A549 (cell line): ENCODE measurements at regions not wholly inside any gene's neighbourhood (a gene's known extent, or its start where the extent isn't known, plus 50 kb on each side); places are given as distances from the start of the nearest gene placed in this dataset.
"Not testable (repeated sequence)": the region's sequence is repeated elsewhere in the genome, so short reads cannot be mapped to it uniquely, and the experiment has no call there.

Experiments
- ATAC-seq, 2 experiments: fragments of 200-7000 bp in 1 of 2; fragments of >200 bp in 1 of 2; cut with Nextera tagmentation in 1 of 2; cut with Tn5 transposase in 1 of 2; 3 replicates each; pipeline versions ENCODE4 v1.8.0 to v1.9.1; 2018 to 2020; ENCODE audit warnings: mild to moderate bottlenecking in 1 of 2, moderate library complexity in 1 of 2
- CTCF ChIA-PET: fragments of 300-600 bp; sonication (Branson Sonifier 250); formaldehyde crosslinking; extraction: SDS; loops from one replicate; lab custom pipeline; 2021; ENCODE audit warnings: antibody characterized with exemption, inconsistent platforms; lab: Yijun Ruan, JAX
- POLR2A ChIA-PET: fragments of 350-600 bp; formaldehyde crosslinking; extraction: SDS; loops from one replicate; lab custom pipeline; 2021; ENCODE audit warnings: antibody characterized with exemption, inconsistent platforms; lab: Yijun Ruan, JAX
- DNase-seq, 2 experiments: peaks; one replicate each; pipeline versions ENCODE4 v3.0.0 to v3.0.0-alpha.2; 2011 to 2016; ENCODE audit warnings: low read depth in 1 of 2, low spot score in 1 of 2
- FAIRE-seq: peaks from 2 replicates; lab custom pipeline; 2011; peaks lifted over from hg19 to GRCh38; lab: Jason Lieb, UNC
- H3K27ac ChIP-seq, 2 experiments: fragments of >200 bp; sonication (Bioruptor Twin); formaldehyde crosslinking; 3 replicates each; pipeline ENCODE4 v1.5.1; 2016 to 2017
- H3K4me1 ChIP-seq: fragments of >200 bp; sonication (Bioruptor Twin); formaldehyde crosslinking; 3 replicates; pipeline ENCODE4 v1.6.1; 2016
- H3K4me2 ChIP-seq: fragments of >200 bp; sonication (Bioruptor Twin); formaldehyde crosslinking; 3 replicates; pipeline ENCODE4 v1.6.1; 2016
- H3K4me3 ChIP-seq: fragments of >200 bp; sonication (Bioruptor Twin); formaldehyde crosslinking; 3 replicates; pipeline ENCODE4 v1.5.1; 2016
- H3K9me3 ChIP-seq: fragments of >200 bp; sonication (Bioruptor Twin); formaldehyde crosslinking; 3 replicates; pipeline ENCODE4 v1.6.1; 2016
- CBX2 ChIP-seq: fragments of 200-600 bp; sonication (generic); IDR thresholded peaks from 2 replicates; pipeline ENCODE4 v1.6.1; 2016; ENCODE audit warnings: low read depth, mild to moderate bottlenecking, borderline replicate concordance
- CHD4 ChIP-seq: fragments of 200-600 bp; sonication (generic); IDR thresholded peaks from 2 replicates; pipeline ENCODE4 v1.6.1; 2016; ENCODE audit warnings: antibody characterized with exemption, mild to moderate bottlenecking, borderline replicate concordance
- EHF ChIP-seq: fragments of 250-450 bp; sonication (Bioruptor Pico); IDR thresholded peaks from 2 replicates; pipeline ENCODE4 v1.5.0; 2020; ENCODE audit warnings: mild to moderate bottlenecking
- EHMT2 ChIP-seq: fragments of 200-600 bp; sonication (generic); IDR thresholded peaks from 2 replicates; pipeline ENCODE4 v1.6.1; 2016; ENCODE audit warnings: antibody characterized with exemption, low read depth, mild to moderate bottlenecking, moderate library complexity
- ESRRA ChIP-seq: fragments of 150-350 bp; IDR thresholded peaks from 2 replicates; pipeline ENCODE4 v1.6.1; 2014; ENCODE audit warnings: mild to moderate bottlenecking, low read length, borderline replicate concordance
- FOSB ChIP-seq: fragments of 250-450 bp; sonication (Bioruptor Pico); IDR thresholded peaks from 2 replicates; pipeline ENCODE4 v1.5.0; 2020; ENCODE audit warnings: mild to moderate bottlenecking, moderate library complexity
- FOSL2 ChIP-seq, 2 experiments: fragments of 450-650 bp in 1 of 2; fragments of >200 bp in 1 of 2; sonication (Bioruptor Twin) in 1 of 2; formaldehyde crosslinking; IDR thresholded peaks; 2 replicates each; pipeline versions ENCODE4 v1.5.0 to v1.6.1; 2016 to 2020; ENCODE audit warnings: mild to moderate bottlenecking in 1 of 2, moderate library complexity in 1 of 2
- FOXS1 ChIP-seq: fragments of 250-450 bp; sonication (Bioruptor Pico); IDR thresholded peaks from 2 replicates; pipeline ENCODE4 v1.5.0; 2020; ENCODE audit warnings: mild to moderate bottlenecking, moderate library complexity
- GATA3 ChIP-seq: IDR thresholded peaks from 2 replicates; pipeline ENCODE4 v1.6.1; 2012; ENCODE audit warnings: borderline replicate concordance
- HOXB5 ChIP-seq: fragments of 250-450 bp; sonication (Bioruptor Pico); IDR thresholded peaks from 2 replicates; pipeline ENCODE4 v1.5.0; 2020; ENCODE audit warnings: mild to moderate bottlenecking, moderate library complexity
- JUNB ChIP-seq: fragments of >200 bp; sonication (Bioruptor Twin); formaldehyde crosslinking; IDR thresholded peaks from 2 replicates; pipeline ENCODE4 v1.6.1; 2016
- KDM5A ChIP-seq: fragments of 200-600 bp; sonication (generic); IDR thresholded peaks from 2 replicates; pipeline ENCODE4 v1.6.1; 2016; ENCODE audit warnings: antibody characterized with exemption, mild to moderate bottlenecking
- MAZ ChIP-seq: fragments of 150-350 bp; IDR thresholded peaks from 2 replicates; pipeline ENCODE4 v1.6.1; 2014; ENCODE audit warnings: antibody characterized with exemption, low read depth, low read length, borderline replicate concordance
- MYC ChIP-seq: IDR thresholded peaks from 2 replicates; pipeline ENCODE4 v1.6.1; 2012; ENCODE audit warnings: mild to moderate bottlenecking, inconsistent platforms, low read length, improper control_type of control experiment, borderline replicate concordance
- POLR2A ChIP-seq: IDR thresholded peaks from 2 replicates; pipeline ENCODE4 v1.6.1; 2012; ENCODE audit warnings: mild to moderate bottlenecking, low read length
- POLR2AphosphoS2 ChIP-seq: conservative IDR thresholded peaks from 2 replicates; pipeline ENCODE4 v1.6.1; 2012; ENCODE audit warnings: low read length, improper control_type of control experiment, inconsistent platforms
- RAD21 ChIP-seq, 2 experiments: fragments of >200 bp in 1 of 2; sonication (Bioruptor Twin) in 1 of 2; formaldehyde crosslinking in 1 of 2; IDR thresholded peaks in 1 of 2; conservative IDR thresholded peaks in 1 of 2; 2 replicates in 1 of 2; 3 replicates in 1 of 2; pipeline ENCODE4 v1.6.1; 2012 to 2018; ENCODE audit warnings: inconsistent platforms in 1 of 2
- RCOR1 ChIP-seq: fragments of 150-350 bp; IDR thresholded peaks from 2 replicates; pipeline ENCODE4 v1.6.1; 2014; ENCODE audit warnings: antibody characterized with exemption, low read length, low read depth
- RFX5 ChIP-seq: fragments of 450-650 bp; IDR thresholded peaks from 2 replicates; pipeline ENCODE4 v1.7.1; 2014; ENCODE audit warnings: antibody characterized with exemption, mild to moderate bottlenecking, moderate library complexity
- RNF2 ChIP-seq: fragments of 200-600 bp; sonication (generic); IDR thresholded peaks from 2 replicates; pipeline ENCODE4 v1.6.1; 2016; ENCODE audit warnings: low read depth, mild to moderate bottlenecking, antibody characterized with exemption, moderate library complexity, borderline replicate concordance
- ZC3H11A ChIP-seq: fragments of 450-650 bp; IDR thresholded peaks from 2 replicates; pipeline ENCODE4 v1.6.1; 2014; ENCODE audit warnings: antibody characterized with exemption, mild to moderate bottlenecking
- ZNF302 ChIP-seq: fragments of 250-450 bp; sonication (Bioruptor Pico); IDR thresholded peaks from 2 replicates; pipeline ENCODE4 v1.9.0; 2021; ENCODE audit warnings: inconsistent platforms, mild to moderate bottlenecking, moderate library complexity
- ZSCAN20 ChIP-seq: fragments of 250-450 bp; sonication (Bioruptor Pico); IDR thresholded peaks from 2 replicates; pipeline ENCODE4 v1.8.0; 2022; ENCODE audit warnings: mild to moderate bottlenecking, moderate library complexity
- WGBS: methylation state at CpG from one replicate; pipeline ENCODE4 v1.1.6; 2017; ENCODE audit errors: missing lambda C conversion rate; 5-methylcytosine and 5-hydroxymethylcytosine counted together
- TF ChIP-seq, protein P1 (sequence below): fragments of >200 bp; sonication (Bioruptor Twin); formaldehyde crosslinking; IDR thresholded peaks from 2 replicates; pipeline ENCODE4 v1.6.1; 2016
- TF ChIP-seq, protein P2 (sequence below): fragments of 250-450 bp; sonication (Bioruptor Pico); IDR thresholded peaks from 2 replicates; pipeline ENCODE4 v1.5.0; 2021; ENCODE audit warnings: mild to moderate bottlenecking, moderate library complexity, borderline replicate concordance
- TF ChIP-seq, protein P3 (sequence below): IDR thresholded peaks from 2 replicates; pipeline ENCODE4 v1.6.1; 2012

DNA sequence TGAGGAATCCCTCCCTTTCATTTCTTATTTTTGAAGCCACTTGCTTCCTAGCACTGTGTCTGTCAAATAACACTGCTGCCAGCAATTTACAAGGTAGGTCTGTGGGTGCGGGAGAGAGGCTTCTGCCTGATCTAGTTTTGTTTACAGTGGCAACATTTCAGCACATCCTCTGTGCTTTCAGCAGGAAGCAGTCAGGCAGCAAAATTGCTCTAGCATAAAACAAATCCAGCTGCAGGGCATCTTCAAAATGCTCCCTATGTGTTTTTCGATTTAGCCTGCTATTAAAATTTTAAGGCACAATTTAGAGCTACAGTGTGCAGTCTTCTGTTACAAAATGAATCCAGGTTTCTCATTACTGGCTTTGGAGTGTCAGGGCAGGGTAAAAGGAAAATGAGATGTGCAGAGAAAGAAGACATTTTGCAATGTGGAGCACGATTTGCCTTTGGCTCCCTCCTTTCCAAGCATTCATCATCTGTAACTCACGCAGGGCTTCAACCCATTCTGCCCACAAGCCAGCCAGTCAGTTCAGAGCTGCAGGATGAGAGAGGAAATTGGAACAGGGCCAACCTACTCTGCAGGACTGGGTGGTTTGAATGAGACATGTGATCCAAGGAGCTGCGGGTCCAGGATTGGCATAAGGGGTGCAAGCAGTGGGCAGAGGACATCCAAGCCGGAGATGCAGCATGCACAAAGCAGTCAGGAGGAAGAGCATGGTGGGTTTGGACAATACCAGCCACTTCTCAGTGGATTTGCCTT, 143.4 kb upstream of the APC start:
- no peaks in the 10 kb centered on the region for H3K4me1 ChIP-seq
- no peak overlapping the region for H3K4me3 ChIP-seq
- no peak overlapping the region for H3K4me2 ChIP-seq
- H3K9me3 ChIP-seq: no peaks in the 10 kb centered on the region
- DNase-seq (no peak), FAIRE-seq (no peak), ATAC-seq (no peak)
- no peak overlapping the region for H3K27ac ChIP-seq
- CTCF ChIA-PET: interaction anchor here (0.9 to 1.9 kb wide), 3 partner anchors 21 to 254 kb away, joined by 3 to 7 read pairs (median 3); no protein-coding TSS in a partner anchor
- POLR2A ChIA-PET: no interaction called here
- WGBS: 15% methylated on average over 6 of the region's 6 CpGs
- TF ChIP-seq RFX5 (no peak), POLR2AphosphoS2 (no peak), RNF2 (no peak)
- TF ChIP-seq, all 56 proteins: peak for 0

DNA sequence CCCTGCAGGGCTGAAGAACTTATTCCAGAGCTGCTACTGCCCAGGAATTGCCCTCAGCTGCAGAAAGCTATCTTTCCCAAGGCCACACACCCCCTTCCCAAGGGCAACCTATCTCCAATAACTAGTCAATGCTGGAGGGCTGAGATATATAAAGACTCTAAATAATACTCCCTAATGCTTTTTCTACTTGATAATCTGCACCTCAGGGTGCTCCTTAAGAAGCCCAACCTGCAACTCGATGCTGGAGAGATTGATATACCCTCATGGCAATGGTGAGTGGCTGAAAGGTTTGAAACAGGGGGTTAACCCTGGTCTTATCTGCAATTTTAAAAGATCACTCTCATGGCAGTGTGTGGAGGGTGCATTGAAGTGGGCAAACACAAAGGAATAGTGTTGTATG, 142.7 kb upstream of the APC start:
- POLR2A ChIA-PET: no interaction called here
- ATAC-seq: no peak
- no peak for TF ChIP-seq ZNF302 (CRISPR knock-in tag)
- no peak for TF ChIP-seq EHMT2
- TF ChIP-seq EHF (CRISPR knock-in tag): no peak
- no peak for TF ChIP-seq FOSL2 (IDR thresholded peaks at IDR 0.05)
- TF ChIP-seq FOSL2 (CRISPR knock-in tag; IDR thresholded peaks at IDR 0.05): no peak
- TF ChIP-seq RAD21 (conservative IDR thresholded peaks at IDR 0.05 in 1 of 2, IDR thresholded peaks at IDR 0.05 in 1 of 2): no peak
- TF ChIP-seq CHD4: no peak
- TF ChIP-seq KDM5A: no peak
- no peak for TF ChIP-seq FOSB (CRISPR knock-in tag)
- TF ChIP-seq, protein P1, sequence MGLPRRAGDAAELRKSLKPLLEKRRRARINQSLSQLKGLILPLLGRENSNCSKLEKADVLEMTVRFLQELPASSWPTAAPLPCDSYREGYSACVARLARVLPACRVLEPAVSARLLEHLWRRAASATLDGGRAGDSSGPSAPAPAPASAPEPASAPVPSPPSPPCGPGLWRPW: no peak
- no peak for TF ChIP-seq ESRRA
- no peak for TF ChIP-seq JUNB
- no peak for TF ChIP-seq MYC
- TF ChIP-seq POLR2A: no peak
- TF ChIP-seq RCOR1: no peak
- no peak for TF ChIP-seq RNF2
- no peak for TF ChIP-seq HOXB5 (CRISPR knock-in tag)
- TF ChIP-seq CBX2: no peak
- no peak for TF ChIP-seq FOXS1 (CRISPR knock-in tag)
- TF ChIP-seq, all 56 proteins: peak for 0
- CTCF ChIA-PET: interaction anchor here (0.9 to 1.9 kb wide), 3 partner anchors 44 to 254 kb away, joined by 3 to 7 read pairs (median 5); no protein-coding TSS in a partner anchor
- Histone ChIP-seq H3K4me2 (no peak overlapping the region), H3K27ac (no peak overlapping the region), H3K4me1 (no peaks in the 10 kb centered on the region), H3K9me3 (no peaks in the 10 kb centered on the region), H3K4me3 (no peak overlapping the region)
- FAIRE-seq: no peak
- WGBS: 0% methylated on average over 1 of the region's 1 CpG
- DNase-seq: no peak

DNA sequence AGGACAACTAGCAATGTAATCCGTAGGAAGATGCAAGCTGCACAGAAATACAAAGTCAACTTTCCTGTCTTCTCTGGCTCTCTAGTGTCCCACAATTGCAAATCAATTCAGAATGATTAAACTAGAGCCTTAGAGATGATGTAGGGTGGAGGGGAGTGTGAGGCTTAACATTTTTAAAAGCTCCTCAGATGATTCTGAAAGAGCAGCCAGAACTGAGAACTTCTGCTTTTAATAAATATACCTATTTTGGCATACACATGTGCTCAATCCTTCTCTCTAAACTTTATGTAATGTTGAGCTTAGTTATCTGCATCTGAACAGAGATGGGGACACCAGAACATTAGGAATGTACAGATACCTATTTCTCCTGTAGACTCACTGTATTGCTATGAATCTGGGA, 139.9 kb upstream of the APC start:
- TF ChIP-seq, protein P1: no peak
- TF ChIP-seq JUNB (no peak), ZC3H11A (no peak), GATA3 (no peak), MAZ (no peak), EHMT2 (no peak), ZSCAN20 (CRISPR knock-in tag) (no peak)
- TF ChIP-seq, protein P2, sequence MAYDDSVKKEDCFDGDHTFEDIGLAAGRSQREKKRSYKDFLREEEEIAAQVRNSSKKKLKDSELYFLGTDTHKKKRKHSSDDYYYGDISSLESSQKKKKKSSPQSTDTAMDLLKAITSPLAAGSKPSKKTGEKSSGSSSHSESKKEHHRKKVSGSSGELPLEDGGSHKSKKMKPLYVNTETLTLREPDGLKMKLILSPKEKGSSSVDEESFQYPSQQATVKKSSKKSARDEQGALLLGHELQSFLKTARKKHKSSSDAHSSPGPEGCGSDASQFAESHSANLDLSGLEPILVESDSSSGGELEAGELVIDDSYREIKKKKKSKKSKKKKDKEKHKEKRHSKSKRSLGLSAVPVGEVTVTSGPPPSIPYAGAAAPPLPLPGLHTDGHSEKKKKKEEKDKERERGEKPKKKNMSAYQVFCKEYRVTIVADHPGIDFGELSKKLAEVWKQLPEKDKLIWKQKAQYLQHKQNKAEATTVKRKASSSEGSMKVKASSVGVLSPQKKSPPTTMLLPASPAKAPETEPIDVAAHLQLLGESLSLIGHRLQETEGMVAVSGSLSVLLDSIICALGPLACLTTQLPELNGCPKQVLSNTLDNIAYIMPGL: no peak
- TF ChIP-seq, protein P3, sequence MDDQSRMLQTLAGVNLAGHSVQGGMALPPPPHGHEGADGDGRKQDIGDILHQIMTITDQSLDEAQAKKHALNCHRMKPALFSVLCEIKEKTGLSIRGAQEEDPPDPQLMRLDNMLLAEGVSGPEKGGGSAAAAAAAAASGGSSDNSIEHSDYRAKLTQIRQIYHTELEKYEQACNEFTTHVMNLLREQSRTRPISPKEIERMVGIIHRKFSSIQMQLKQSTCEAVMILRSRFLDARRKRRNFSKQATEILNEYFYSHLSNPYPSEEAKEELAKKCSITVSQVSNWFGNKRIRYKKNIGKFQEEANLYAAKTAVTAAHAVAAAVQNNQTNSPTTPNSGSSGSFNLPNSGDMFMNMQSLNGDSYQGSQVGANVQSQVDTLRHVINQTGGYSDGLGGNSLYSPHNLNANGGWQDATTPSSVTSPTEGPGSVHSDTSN: no peak
- 0% methylated on average over 1 of the region's 1 CpG for WGBS
- H3K4me3 ChIP-seq: no peak overlapping the region
- POLR2A ChIA-PET: no interaction called here
- DNase-seq (no peak), FAIRE-seq (no peak), ATAC-seq (no peak)
- CTCF ChIA-PET: interaction anchor here (0.6 to 1.4 kb wide), 4 partner anchors 10 to 334 kb away, joined by 3 to 4 read pairs (median 3); no protein-coding TSS in a partner anchor
- no peaks in the 10 kb centered on the region for H3K4me1 ChIP-seq
- no peak overlapping the region for H3K27ac ChIP-seq
- no peaks in the 10 kb centered on the region for H3K9me3 ChIP-seq
- no peak overlapping the region for H3K4me2 ChIP-seq

DNA sequence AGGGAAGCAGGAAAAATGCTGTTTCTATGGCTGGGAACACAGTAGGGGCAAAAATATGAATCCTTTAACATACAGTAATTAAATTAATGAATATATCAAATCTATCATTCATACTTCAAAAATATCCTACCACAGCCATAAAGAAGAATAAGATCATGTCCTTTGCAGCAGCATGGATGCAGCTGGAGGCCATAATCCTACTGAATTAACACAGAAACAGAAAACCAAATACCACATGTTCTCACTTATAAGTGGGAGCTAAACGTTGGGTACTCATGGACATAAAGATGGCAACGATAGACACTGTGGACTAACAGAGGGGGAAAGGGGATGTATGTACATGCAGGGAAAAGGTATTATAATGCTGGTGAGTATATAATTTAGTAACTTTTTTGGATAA, 137.2 kb upstream of the APC start:
- POLR2A ChIA-PET, DNase-seq, CTCF ChIA-PET, H3K4me3 ChIP-seq, H3K4me2 ChIP-seq, H3K4me1 ChIP-seq, H3K27ac ChIP-seq, FAIRE-seq, ATAC-seq, H3K9me3 ChIP-seq: not testable (repeated sequence)
- WGBS: 2% methylated on average over 2 of the region's 2 CpGs
